Sigmoid colon (tissue), 6 donors: ENCODE measurements at regions not wholly inside any gene's neighbourhood (a gene's known extent, or its start where the extent isn't known, plus 50 kb on each side); places are given as distances from the start of the nearest gene placed in this dataset.
A peak's percentile ranks its signal among the peaks of the same experiment; 100 is the strongest.

Experiments
- DNase-seq: peaks from one replicate; pipeline ENCODE4 v3.0.0-alpha.2; 2019
- H3K27ac ChIP-seq, 4 donors: fragments of 200-600 bp; sonication (generic); one replicate each; pipeline ENCODE4 v1.5.1; 2016 to 2019; ENCODE audit warnings: mild to moderate bottlenecking in 1 of 4
- H3K27me3 ChIP-seq, 3 donors: fragments of 200-600 bp; sonication (generic); one replicate each; pipeline ENCODE4 v1.5.1; 2019; ENCODE audit warnings: mild to moderate bottlenecking in 1 of 3
- H3K36me3 ChIP-seq, 4 donors: fragments of 200-600 bp; sonication (generic); one replicate each; pipeline ENCODE4 v1.5.1; 2016 to 2019
- H3K4me1 ChIP-seq, 4 donors: fragments of 200-600 bp; sonication (generic); one replicate each; pipeline ENCODE4 v1.5.1; 2017 to 2019
- H3K4me3 ChIP-seq, 4 donors: fragments of 200-600 bp; sonication (generic); one replicate each; pipeline ENCODE4 v1.5.1; 2017 to 2019; ENCODE audit warnings: mild to moderate bottlenecking in 2 of 4, moderate library complexity in 1 of 4
- H3K9me3 ChIP-seq, 4 donors: fragments of 200-600 bp in 3 of 4; sonication (generic) in 3 of 4; one replicate each; pipeline versions ENCODE4 v1.5.1 to v1.6.1; 2013 to 2019
- EP300 ChIP-seq, 4 donors: sonication (generic); formaldehyde crosslinking; IDR thresholded peaks; one replicate each; pipeline ENCODE4 v1.6.1; 2017; ENCODE audit warnings: antibody characterized with exemption in 4 of 4
- POLR2A ChIP-seq, 2 donors: fragments of 450-650 bp; IDR thresholded peaks; one replicate each; pipeline ENCODE4 v1.6.1; 2016; ENCODE audit warnings: antibody characterized with exemption in 2 of 2, mild to moderate bottlenecking in 2 of 2, moderate library complexity in 2 of 2
- POLR2AphosphoS5 ChIP-seq, 4 donors: sonication (generic); formaldehyde crosslinking; IDR thresholded peaks; one replicate each; pipeline ENCODE4 v1.6.1; 2017; ENCODE audit warnings: antibody characterized with exemption in 4 of 4
- whole genome bisulfite sequencing, 2 donors: extraction: QIAGEN DNeasy Blood & Tissue Kit; methylation state at CpG; one replicate each; pipeline ENCODE4 v1.1.7; 2013; 5-methylcytosine and 5-hydroxymethylcytosine counted together
- intact Hi-C: fragments of 100-400 bp; cut with DNase I; formaldehyde crosslinking; loops from one replicate; pipeline ENCODE4 v1.15.1; 2023
- TF ChIP-seq, protein P1 (sequence below), 4 experiments: fragments of 450-650 bp in 3 of 4; fragments of 200-600 bp in 1 of 4; IDR thresholded peaks; one replicate each; pipeline ENCODE4 v1.5.1; 2016 to 2019; ENCODE audit warnings: antibody characterized with exemption in 4 of 4, mild to moderate bottlenecking in 3 of 4, moderate library complexity in 2 of 4
- donor health status: healthy with polysubstance abuse.
- donor health status: healthy.

DNA sequence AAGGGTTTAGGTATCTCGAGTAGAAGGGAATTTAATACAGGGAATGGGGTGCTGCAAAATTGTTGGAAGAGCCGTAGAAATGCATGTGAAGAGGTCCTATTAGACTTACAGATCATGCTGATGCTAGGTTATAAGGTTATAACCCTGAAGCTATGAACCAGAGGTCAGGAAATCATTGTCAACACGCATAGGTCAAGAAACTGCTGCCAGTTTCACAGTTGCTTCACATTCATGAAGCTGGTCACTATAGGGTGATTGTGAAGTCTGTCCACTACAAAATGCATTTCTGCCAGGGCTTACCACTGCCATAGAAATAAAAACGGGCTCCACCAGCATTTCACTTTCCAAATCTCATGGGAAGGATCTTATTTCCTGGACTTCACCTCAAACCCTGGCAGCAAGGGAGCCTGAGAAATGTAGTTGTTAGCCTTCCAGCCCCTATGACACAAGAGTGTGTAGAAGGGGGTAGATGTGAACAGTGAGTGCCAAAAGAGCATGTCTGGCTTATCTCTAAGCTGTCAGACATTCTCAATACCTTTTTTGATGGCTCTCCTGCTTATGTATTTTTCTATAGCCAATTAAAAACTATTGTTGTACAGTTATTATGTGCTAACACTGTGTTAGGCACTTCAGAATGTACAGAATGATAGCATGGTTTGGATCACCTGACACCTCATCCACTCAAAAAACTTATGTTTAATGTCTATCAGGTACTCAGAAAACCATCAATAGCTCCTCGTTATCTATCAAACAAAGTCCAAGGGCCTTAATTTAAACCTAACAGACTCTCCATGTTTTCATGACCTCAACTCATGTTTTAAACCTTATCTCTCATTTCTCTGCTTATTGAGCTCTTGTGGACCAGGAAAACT, 148.3 kb upstream of the TSC22D2 start:
- H3K27me3 ChIP-seq: no peaks in the 10 kb centered on the region
- DNase-seq: no peak
- H3K4me1 ChIP-seq: peaks cover 0 to 11% (median 5%) of the 10 kb centered on the region in 4 donors
- no peaks in the 10 kb centered on the region for H3K36me3 ChIP-seq
- TF ChIP-seq, protein P1, sequence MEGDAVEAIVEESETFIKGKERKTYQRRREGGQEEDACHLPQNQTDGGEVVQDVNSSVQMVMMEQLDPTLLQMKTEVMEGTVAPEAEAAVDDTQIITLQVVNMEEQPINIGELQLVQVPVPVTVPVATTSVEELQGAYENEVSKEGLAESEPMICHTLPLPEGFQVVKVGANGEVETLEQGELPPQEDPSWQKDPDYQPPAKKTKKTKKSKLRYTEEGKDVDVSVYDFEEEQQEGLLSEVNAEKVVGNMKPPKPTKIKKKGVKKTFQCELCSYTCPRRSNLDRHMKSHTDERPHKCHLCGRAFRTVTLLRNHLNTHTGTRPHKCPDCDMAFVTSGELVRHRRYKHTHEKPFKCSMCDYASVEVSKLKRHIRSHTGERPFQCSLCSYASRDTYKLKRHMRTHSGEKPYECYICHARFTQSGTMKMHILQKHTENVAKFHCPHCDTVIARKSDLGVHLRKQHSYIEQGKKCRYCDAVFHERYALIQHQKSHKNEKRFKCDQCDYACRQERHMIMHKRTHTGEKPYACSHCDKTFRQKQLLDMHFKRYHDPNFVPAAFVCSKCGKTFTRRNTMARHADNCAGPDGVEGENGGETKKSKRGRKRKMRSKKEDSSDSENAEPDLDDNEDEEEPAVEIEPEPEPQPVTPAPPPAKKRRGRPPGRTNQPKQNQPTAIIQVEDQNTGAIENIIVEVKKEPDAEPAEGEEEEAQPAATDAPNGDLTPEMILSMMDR (IDR thresholded peaks at IDR 0.05): no peak
- no peak for TF ChIP-seq POLR2A (IDR thresholded peaks at IDR 0.05)
- TF ChIP-seq POLR2AphosphoS5 (IDR thresholded peaks at IDR 0.05): no peak
- no peak for TF ChIP-seq EP300 (IDR thresholded peaks at IDR 0.05)
- intact Hi-C loops: no loop called here
- no peak overlapping the region for H3K4me3 ChIP-seq
- WGBS, 2 donors: 85 to 87% methylated on average over 5 of the region's 5 CpGs
- no peaks in the 10 kb centered on the region for H3K9me3 ChIP-seq
- H3K27ac ChIP-seq: no peak overlapping the region

DNA sequence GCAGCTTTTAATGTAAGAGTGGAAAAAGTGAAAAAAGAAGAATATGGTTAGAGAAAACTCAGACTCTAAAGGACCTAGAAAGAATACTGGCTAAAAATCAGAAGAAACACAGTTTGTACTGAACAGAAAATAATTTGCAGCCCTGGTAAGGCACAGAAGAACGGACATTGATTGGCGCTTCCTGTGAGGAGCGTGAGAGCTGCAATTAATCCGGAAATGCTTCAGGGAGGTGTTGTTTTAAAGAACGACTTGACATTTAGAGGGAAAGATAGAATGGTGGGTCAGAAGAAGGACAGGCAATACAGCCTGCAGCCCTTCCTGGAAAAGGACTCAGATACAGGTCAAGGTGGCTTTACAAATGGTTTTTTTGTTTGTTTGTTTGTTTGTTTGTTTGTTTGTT, 151.3 kb upstream of the TSC22D2 start:
- H3K4me3 ChIP-seq: no peak overlapping the region
- no peaks in the 10 kb centered on the region for H3K27me3 ChIP-seq
- intact Hi-C loops: no loop called here
- H3K9me3 ChIP-seq: no peaks in the 10 kb centered on the region
- WGBS, 2 donors: 78 to 93% methylated on average over 5 of the region's 5 CpGs
- peaks cover 0 to 21% (median 7%) of the 10 kb centered on the region in 4 donors for H3K4me1 ChIP-seq
- H3K36me3 ChIP-seq: no peaks in the 10 kb centered on the region
- no peak for DNase-seq
- TF ChIP-seq POLR2A (IDR thresholded peaks at IDR 0.05) (no peak), EP300 (IDR thresholded peaks at IDR 0.05) (no peak), POLR2AphosphoS5 (IDR thresholded peaks at IDR 0.05) (no peak)
- TF ChIP-seq, protein P1 (IDR thresholded peaks at IDR 0.05): no peak
- no peak overlapping the region for H3K27ac ChIP-seq

DNA sequence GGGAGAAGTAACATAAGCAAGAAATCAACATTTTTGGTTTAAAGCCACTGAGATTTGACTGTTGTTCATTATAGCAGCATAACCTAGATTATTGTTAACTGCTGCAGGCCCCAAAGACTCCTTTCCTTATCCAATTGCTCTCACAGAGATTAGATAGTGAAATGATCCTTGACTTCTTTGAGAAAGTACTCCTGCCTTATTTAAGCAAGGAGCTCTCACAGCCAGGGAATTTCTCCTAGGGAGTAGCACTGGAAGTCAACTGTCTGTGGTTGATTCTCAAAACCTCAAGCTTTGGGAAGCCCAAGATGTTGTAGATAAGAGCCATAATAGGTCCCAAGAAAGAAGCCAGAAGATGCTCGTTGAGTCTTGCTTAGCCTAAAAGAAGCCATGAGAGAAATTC, 151.8 kb upstream of the TSC22D2 start:
- intact Hi-C loops: no loop called here
- H3K4me1 ChIP-seq: peaks cover 0 to 25% (median 9%) of the 10 kb centered on the region in 4 donors
- H3K27ac ChIP-seq: no peak overlapping the region
- no peak for DNase-seq
- 71 to 77% methylated on average over 1 of the region's 1 CpG for WGBS, 2 donors
- no peaks in the 10 kb centered on the region for H3K27me3 ChIP-seq
- no peak overlapping the region for H3K4me3 ChIP-seq
- no peaks in the 10 kb centered on the region for H3K36me3 ChIP-seq
- TF ChIP-seq EP300 (IDR thresholded peaks at IDR 0.05) (no peak), POLR2A (IDR thresholded peaks at IDR 0.05) (no peak), POLR2AphosphoS5 (IDR thresholded peaks at IDR 0.05) (no peak)
- TF ChIP-seq, protein P1 (IDR thresholded peaks at IDR 0.05): no peak
- H3K9me3 ChIP-seq: no peaks in the 10 kb centered on the region

DNA sequence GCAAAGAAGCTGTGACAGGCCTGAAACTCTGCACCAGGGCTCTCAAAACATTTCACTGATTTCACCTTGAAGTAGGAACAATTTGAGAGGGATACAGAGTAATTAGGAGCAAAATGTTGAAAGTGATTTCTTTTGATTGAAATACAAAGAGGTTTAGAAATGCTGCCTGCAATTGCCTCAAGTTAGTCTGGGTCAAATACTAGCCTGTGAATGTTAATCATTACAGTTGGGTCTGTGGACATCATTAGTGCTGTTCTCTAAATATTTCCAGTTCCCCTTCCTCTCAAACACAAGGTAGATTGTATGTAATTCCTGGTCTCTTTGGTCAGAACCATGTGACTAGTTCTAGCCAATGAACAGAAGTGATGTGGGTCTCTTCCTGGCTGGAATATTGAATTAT, 152.3 kb upstream of the TSC22D2 start:
- Histone ChIP-seq H3K27me3 (no peaks in the 10 kb centered on the region), H3K4me3 (no peak overlapping the region), H3K36me3 (no peaks in the 10 kb centered on the region), H3K9me3 (no peaks in the 10 kb centered on the region), H3K4me1 (peaks cover 0 to 29% (median 11%) of the 10 kb centered on the region in 4 donors), H3K27ac (peak overlapping the region in 3 of 4 donors; percentile 65 to 75 (median 66))
- no peak for TF ChIP-seq POLR2AphosphoS5 (IDR thresholded peaks at IDR 0.05)
- no peak for TF ChIP-seq POLR2A (IDR thresholded peaks at IDR 0.05)
- TF ChIP-seq EP300 (IDR thresholded peaks at IDR 0.05): no peak
- TF ChIP-seq, protein P1 (IDR thresholded peaks at IDR 0.05): no peak
- no peak for DNase-seq
- intact Hi-C loops: no loop called here
